Parathyroid adenoma (tissue), 2 donors: ENCODE measurements at regions not wholly inside any gene's neighbourhood (a gene's known extent, or its start where the extent isn't known, plus 50 kb on each side); places are given as distances from the start of the nearest gene placed in this dataset.

ENCODE experiments used
- H2AFZ ChIP-seq: fragments of 300-600 bp; sonication (generic); one replicate; pipeline ENCODE4 v1.7.0; 2017; ENCODE audit warnings: antibody characterized with exemption, mild to moderate bottlenecking
- H3K27ac ChIP-seq: fragments of 300-600 bp; sonication (generic); one replicate; pipeline ENCODE4 v1.7.0; 2017
- H3K27me3 ChIP-seq: fragments of 300-600 bp; sonication (generic); one replicate; pipeline ENCODE4 v1.7.0; 2017; ENCODE audit warnings: low read length; ENCODE audit not compliant: control insufficient read depth, insufficient read depth
- H3K36me3 ChIP-seq: fragments of 300-600 bp; sonication (generic); one replicate; pipeline ENCODE4 v1.7.0; 2017; ENCODE audit warnings: low read length; ENCODE audit not compliant: control insufficient read depth, insufficient read depth
- H3K4me1 ChIP-seq: fragments of 300-600 bp; sonication (generic); one replicate; pipeline ENCODE4 v1.7.0; 2017; ENCODE audit warnings: control low read depth
- H3K4me2 ChIP-seq: fragments of 300-600 bp; sonication (generic); one replicate; pipeline ENCODE4 v1.7.0; 2017; ENCODE audit warnings: low read length
- H3K4me3 ChIP-seq: fragments of 300-600 bp; sonication (generic); one replicate; pipeline ENCODE4 v1.7.0; 2017; ENCODE audit warnings: low read depth, low read length
- H3K79me2 ChIP-seq: fragments of 300-600 bp; sonication (generic); one replicate; pipeline ENCODE4 v1.7.0; 2017; ENCODE audit warnings: control low read depth
- H3K9ac ChIP-seq: fragments of 300-600 bp; sonication (generic); one replicate; pipeline ENCODE4 v1.7.0; 2017; ENCODE audit warnings: mild to moderate bottlenecking
- H3K9me3 ChIP-seq: fragments of 300-600 bp; sonication (generic); one replicate; pipeline ENCODE4 v1.7.0; 2017; ENCODE audit warnings: low read length; ENCODE audit not compliant: control insufficient read depth
- TF ChIP-seq, protein P1 (sequence below): fragments of 300-600 bp; sonication (generic); IDR thresholded peaks from one replicate; pipeline ENCODE4 v1.7.0; 2017; ENCODE audit warnings: antibody characterized with exemption, mild to moderate bottlenecking
- donor health status: primary hyperparathyroidism.

DNA sequence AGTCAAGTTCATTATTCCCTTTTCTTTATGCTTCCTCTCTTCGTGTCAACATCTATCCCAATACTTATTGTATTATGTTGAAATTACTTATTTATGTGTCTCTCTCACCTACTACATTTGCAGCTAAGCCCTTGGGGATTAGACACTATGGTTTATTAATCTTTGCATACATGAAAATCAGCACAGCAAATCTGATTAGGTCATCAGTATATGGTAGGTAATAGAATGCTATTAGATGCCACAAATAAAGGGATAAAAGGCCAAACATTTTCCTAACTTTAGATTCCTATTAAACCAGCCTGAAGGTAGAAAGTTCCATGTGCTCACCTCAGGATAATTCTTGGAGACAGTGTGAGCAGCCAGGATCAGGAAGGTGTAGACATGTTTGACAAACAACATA, 490.1 kb upstream of the MPDZ start:
- TF ChIP-seq, protein P1, sequence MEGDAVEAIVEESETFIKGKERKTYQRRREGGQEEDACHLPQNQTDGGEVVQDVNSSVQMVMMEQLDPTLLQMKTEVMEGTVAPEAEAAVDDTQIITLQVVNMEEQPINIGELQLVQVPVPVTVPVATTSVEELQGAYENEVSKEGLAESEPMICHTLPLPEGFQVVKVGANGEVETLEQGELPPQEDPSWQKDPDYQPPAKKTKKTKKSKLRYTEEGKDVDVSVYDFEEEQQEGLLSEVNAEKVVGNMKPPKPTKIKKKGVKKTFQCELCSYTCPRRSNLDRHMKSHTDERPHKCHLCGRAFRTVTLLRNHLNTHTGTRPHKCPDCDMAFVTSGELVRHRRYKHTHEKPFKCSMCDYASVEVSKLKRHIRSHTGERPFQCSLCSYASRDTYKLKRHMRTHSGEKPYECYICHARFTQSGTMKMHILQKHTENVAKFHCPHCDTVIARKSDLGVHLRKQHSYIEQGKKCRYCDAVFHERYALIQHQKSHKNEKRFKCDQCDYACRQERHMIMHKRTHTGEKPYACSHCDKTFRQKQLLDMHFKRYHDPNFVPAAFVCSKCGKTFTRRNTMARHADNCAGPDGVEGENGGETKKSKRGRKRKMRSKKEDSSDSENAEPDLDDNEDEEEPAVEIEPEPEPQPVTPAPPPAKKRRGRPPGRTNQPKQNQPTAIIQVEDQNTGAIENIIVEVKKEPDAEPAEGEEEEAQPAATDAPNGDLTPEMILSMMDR, result no peak
- H3K79me2 ChIP-seq, result no peaks in the 10 kb centered on the region
- no peaks in the 10 kb centered on the region for H3K4me1 ChIP-seq
- no peaks in the 10 kb centered on the region for H3K9me3 ChIP-seq
- no peak overlapping the region for H3K4me3 ChIP-seq
- no peak overlapping the region for H3K27ac ChIP-seq
- H2AFZ ChIP-seq, result no peak overlapping the region
- H3K4me2 ChIP-seq, result no peak overlapping the region
- H3K27me3 ChIP-seq, result no peaks in the 10 kb centered on the region
- H3K9ac ChIP-seq, result no peak overlapping the region
- no peaks in the 10 kb centered on the region for H3K36me3 ChIP-seq

DNA sequence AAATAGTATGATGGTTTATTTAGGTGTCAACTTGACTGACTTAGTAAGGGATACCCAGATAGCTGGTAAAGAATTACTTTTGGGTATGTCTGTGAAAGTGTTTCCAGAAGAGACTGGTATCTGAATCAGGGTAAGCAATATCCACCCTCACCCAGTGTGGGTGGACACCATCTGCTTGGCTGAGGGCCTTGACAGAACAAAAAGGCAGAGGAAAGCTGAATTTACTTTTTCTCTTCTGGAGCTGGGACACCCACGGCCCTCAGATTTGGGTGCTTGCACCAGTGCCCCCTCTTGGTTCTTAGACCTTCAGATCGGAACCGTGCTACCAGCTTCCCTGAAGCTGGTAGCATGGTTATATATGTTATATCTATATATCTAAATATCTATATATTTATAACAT, 489.5 kb upstream of the MPDZ start:
- Histone ChIP-seq H3K79me2 (no peaks in the 10 kb centered on the region), H3K4me1 (no peaks in the 10 kb centered on the region), H3K4me2 (no peak overlapping the region), H3K9ac (no peak overlapping the region), H3K4me3 (no peak overlapping the region), H3K36me3 (no peaks in the 10 kb centered on the region), H3K27me3 (no peaks in the 10 kb centered on the region), H3K27ac (no peak overlapping the region), H2AFZ (no peak overlapping the region), H3K9me3 (no peaks in the 10 kb centered on the region)
- TF ChIP-seq, protein P1, result no peak

DNA sequence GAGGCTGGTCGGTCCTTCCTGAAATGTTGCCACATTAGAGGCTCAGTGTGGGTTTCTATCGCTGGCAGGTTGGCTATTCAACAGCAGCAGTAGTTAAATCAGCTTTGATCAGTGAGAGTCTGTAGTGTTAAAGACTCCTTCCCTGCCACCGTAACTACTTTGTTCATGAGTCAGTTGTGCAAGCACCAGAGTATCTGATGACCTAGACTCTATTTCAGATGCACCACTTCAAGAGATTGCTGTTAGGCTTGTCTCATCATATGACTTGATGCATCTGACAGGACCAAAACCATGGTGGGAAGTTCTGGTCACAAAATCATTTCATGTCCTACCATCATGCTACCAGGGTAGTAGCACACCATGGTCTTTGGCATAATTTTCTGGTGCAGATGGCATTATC, 482.7 kb upstream of the MPDZ start:
- Histone ChIP-seq H3K4me2 (no peak overlapping the region), H3K27me3 (no peaks in the 10 kb centered on the region), H3K27ac (no peak overlapping the region), H3K9me3 (no peaks in the 10 kb centered on the region), H3K79me2 (no peaks in the 10 kb centered on the region), H3K4me1 (no peaks in the 10 kb centered on the region), H3K4me3 (no peak overlapping the region), H3K36me3 (no peaks in the 10 kb centered on the region), H2AFZ (no peak overlapping the region), H3K9ac (no peak overlapping the region)
- TF ChIP-seq, protein P1, result no peak

DNA sequence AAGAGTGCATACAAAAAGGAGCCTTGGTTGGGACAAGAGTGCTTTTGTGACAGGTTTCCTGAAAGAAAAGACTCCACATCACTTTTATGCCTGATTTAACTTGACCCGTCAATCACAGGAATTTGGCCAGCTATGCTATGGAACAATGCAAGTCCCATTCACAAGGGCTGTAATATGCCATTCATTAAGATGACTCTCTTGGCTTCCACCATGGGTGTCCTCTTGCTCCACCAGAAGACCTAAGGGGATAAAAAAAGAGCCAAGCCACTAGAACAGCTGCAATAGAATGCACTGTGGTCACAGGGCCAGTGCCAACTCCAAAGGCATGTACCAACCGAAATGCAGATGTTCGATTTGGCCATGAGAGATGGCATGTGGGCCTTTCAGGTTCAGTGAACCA, 480.1 kb upstream of the MPDZ start:
- H3K4me2 ChIP-seq, result no peak overlapping the region
- TF ChIP-seq, protein P1, result no peak
- no peaks in the 10 kb centered on the region for H3K27me3 ChIP-seq
- H3K4me1 ChIP-seq, result no peaks in the 10 kb centered on the region
- H3K9ac ChIP-seq, result no peak overlapping the region
- H3K9me3 ChIP-seq, result no peaks in the 10 kb centered on the region
- H3K36me3 ChIP-seq, result no peaks in the 10 kb centered on the region
- no peak overlapping the region for H2AFZ ChIP-seq
- H3K79me2 ChIP-seq, result no peaks in the 10 kb centered on the region
- no peak overlapping the region for H3K4me3 ChIP-seq
- no peak overlapping the region for H3K27ac ChIP-seq

DNA sequence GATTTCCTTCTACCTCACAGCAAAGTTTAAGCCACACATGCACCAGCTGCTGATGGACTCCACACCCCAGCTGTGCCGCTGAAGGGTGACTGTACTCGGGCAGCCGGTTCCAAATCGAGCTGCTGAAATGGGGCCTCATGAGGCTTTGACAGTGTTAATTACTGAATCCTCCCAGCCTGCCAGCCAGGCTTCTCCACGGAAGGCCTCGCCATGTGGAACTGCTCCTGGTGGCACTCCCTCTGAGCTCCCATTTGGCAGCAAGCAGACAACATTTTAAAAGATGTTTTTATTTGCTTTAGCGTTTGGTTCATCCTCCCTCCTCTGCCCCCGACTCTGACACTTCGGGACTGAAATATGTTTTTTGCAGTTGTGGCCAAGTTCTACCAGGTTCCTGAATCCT, 479.4 kb upstream of the MPDZ start:
- no peaks in the 10 kb centered on the region for H3K4me1 ChIP-seq
- H3K27ac ChIP-seq, result no peak overlapping the region
- H3K27me3 ChIP-seq, result no peaks in the 10 kb centered on the region
- no peak overlapping the region for H3K4me2 ChIP-seq
- no peaks in the 10 kb centered on the region for H3K36me3 ChIP-seq
- TF ChIP-seq, protein P1, result no peak
- no peaks in the 10 kb centered on the region for H3K9me3 ChIP-seq
- H3K9ac ChIP-seq, result no peak overlapping the region
- H2AFZ ChIP-seq, result no peak overlapping the region
- H3K4me3 ChIP-seq, result no peak overlapping the region
- no peaks in the 10 kb centered on the region for H3K79me2 ChIP-seq
